Psoas muscle (tissue), 7 donors: ENCODE measurements at regions not wholly inside any gene's neighbourhood (a gene's known extent, or its start where the extent isn't known, plus 50 kb on each side); places are given as distances from the start of the nearest gene placed in this dataset.

Experiments
- ATAC-seq, 4 donors: fragments of 200-7000 bp; cut with Tn5 transposase; one replicate each; pipeline ENCODE4 v1.9.1; 2020; ENCODE audit warnings: moderate library complexity in 3 of 4, mild to moderate bottlenecking in 2 of 4
- DNase-seq, 2 donors: peaks; one replicate each; pipeline ENCODE4 v3.0.0-alpha.2; 2020
- H3K27ac ChIP-seq: fragments of 200-600 bp; one replicate; pipeline ENCODE4 v1.8.0; 2022
- H3K27me3 ChIP-seq, 3 donors: fragments of 200-600 bp in 1 of 3; one replicate each; pipeline versions ENCODE4 v1.6.1 to v1.8.0; 2013 to 2022; ENCODE audit warnings: low read length in 2 of 3, mild to moderate bottlenecking in 2 of 3, moderate library complexity in 1 of 3; ENCODE audit not compliant: insufficient read depth in 3 of 3
- H3K36me3 ChIP-seq, 2 donors: fragments of 200-600 bp in 1 of 2; one replicate each; pipeline versions ENCODE4 v1.6.1 to v1.8.0; 2013 to 2022; ENCODE audit warnings: low read depth in 1 of 2, mild to moderate bottlenecking in 1 of 2, moderate library complexity in 1 of 2; ENCODE audit not compliant: insufficient read depth in 1 of 2
- H3K4me1 ChIP-seq: fragments of 200-600 bp; one replicate; pipeline ENCODE4 v1.8.0; 2022
- H3K4me3 ChIP-seq: fragments of 200-600 bp; one replicate; pipeline ENCODE4 v1.8.0; 2022; ENCODE audit warnings: mild to moderate bottlenecking
- H3K9me3 ChIP-seq: fragments of 200-600 bp; one replicate; pipeline ENCODE4 v1.8.0; 2022
- WGBS, 3 donors: extraction: QIAGEN DNeasy Blood & Tissue Kit; methylation state at CpG; one replicate each; pipeline versions ENCODE4 v1.1.6 to v1.1.7; 2013; 5-methylcytosine and 5-hydroxymethylcytosine counted together
- intact Hi-C, 2 donors: fragments of 100-400 bp; cut with DNase I; formaldehyde crosslinking; loops; one replicate each; pipeline versions ENCODE4 v1.11.0 to v1.14.2; 2022
- TF ChIP-seq, protein P1 (sequence below): fragments of 200-600 bp; IDR thresholded peaks from one replicate; pipeline ENCODE4 v1.8.0; 2022; ENCODE audit warnings: antibody characterized with exemption
- donor health status: healthy with polysubstance abuse.
- donor health status: DM: no; HTN: no; CAD: no; lungs with moderate emphysema.
- donor health status: Bipolar disorder and iron deficiency.
- donor health status: healthy.
- donor health status: DM: yes; HTN: yes; CAD: no.
- donor health status: DM: no; HTN: no; CAD: no.
- donor health status: DM: yes; HTN: yes; CAD: no.

DNA sequence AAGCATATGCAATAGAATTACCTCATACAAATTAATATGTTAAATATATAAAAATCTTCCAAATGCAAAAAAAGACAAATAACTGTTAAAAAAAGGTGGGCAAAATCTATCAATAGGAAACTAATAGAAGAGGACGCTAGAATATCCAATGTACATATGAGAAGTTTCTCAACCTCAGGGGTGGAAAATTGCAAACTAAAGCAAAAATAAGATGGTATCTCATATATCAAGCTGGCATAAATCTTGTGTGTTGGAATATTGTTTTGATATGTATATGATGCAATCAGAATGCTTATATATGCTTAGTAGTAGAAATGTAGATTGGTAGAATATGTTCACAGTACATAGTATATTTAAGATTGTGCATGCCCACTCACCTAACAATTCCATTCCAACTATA, 395.0 kb upstream of the OPRM1 start:
- DNase-seq = no peak
- H3K4me3 ChIP-seq = no peak overlapping the region
- intact Hi-C loops = no loop called here
- no peaks in the 10 kb centered on the region for H3K4me1 ChIP-seq
- TF ChIP-seq, protein P1, sequence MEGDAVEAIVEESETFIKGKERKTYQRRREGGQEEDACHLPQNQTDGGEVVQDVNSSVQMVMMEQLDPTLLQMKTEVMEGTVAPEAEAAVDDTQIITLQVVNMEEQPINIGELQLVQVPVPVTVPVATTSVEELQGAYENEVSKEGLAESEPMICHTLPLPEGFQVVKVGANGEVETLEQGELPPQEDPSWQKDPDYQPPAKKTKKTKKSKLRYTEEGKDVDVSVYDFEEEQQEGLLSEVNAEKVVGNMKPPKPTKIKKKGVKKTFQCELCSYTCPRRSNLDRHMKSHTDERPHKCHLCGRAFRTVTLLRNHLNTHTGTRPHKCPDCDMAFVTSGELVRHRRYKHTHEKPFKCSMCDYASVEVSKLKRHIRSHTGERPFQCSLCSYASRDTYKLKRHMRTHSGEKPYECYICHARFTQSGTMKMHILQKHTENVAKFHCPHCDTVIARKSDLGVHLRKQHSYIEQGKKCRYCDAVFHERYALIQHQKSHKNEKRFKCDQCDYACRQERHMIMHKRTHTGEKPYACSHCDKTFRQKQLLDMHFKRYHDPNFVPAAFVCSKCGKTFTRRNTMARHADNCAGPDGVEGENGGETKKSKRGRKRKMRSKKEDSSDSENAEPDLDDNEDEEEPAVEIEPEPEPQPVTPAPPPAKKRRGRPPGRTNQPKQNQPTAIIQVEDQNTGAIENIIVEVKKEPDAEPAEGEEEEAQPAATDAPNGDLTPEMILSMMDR = no peak
- no peak overlapping the region for H3K27ac ChIP-seq
- H3K9me3 ChIP-seq = no peaks in the 10 kb centered on the region
- H3K36me3 ChIP-seq = no peaks in the 10 kb centered on the region
- no peaks in the 10 kb centered on the region for H3K27me3 ChIP-seq
- WGBS, 3 donors = 85 to 90% (median 89%) methylated on average over 1 of the region's 1 CpG
- ATAC-seq = no peak

DNA sequence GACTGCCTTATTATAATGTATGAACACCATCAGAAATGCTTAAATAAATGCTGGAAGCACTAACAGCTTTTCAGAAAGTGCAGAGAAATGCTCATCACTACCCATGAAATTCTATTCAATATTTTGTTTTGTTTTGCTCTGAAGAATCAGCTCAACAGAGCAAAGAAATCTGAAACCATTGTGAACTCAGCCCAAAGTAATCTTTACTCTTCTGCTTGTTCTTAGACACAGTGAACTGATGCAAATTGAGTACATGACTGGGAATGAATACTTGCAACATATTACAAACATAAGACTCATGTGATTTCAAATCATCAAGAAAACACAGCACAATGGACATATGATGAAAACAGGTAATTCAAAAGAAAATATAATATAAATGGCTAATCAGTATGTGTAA, 404.6 kb upstream of the OPRM1 start:
- TF ChIP-seq, protein P1 = no peak
- intact Hi-C loops = no loop called here
- no peaks in the 10 kb centered on the region for H3K4me1 ChIP-seq
- H3K27me3 ChIP-seq = no peaks in the 10 kb centered on the region
- no peaks in the 10 kb centered on the region for H3K36me3 ChIP-seq
- ATAC-seq = no peak
- no peaks in the 10 kb centered on the region for H3K9me3 ChIP-seq
- H3K27ac ChIP-seq = no peak overlapping the region
- no peak for DNase-seq
- no peak overlapping the region for H3K4me3 ChIP-seq

DNA sequence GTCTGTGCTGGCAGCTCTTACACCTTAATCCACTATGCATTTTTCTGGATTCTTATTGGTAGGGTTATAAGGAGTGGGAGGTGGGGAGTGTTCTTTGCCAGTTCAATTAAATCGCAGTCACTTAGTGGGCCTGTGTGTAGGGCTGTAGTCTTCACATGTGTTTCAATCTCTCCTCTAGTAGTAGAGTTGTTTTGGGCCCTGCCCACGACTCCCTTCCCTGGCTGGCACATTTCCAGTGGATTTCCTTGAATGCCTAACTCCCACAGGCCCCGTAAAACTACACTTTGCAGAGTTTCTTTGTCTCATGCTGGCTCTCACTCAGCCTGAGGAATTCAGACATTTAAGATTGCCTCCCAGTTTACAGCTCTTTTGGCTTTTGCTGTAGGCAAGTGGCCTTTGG, 414.0 kb upstream of the OPRM1 start:
- intact Hi-C loops = no loop called here
- no peak overlapping the region for H3K4me3 ChIP-seq
- no peak for DNase-seq
- no peaks in the 10 kb centered on the region for H3K27me3 ChIP-seq
- H3K27ac ChIP-seq = no peak overlapping the region
- no peaks in the 10 kb centered on the region for H3K9me3 ChIP-seq
- WGBS, 3 donors = 3 to 17% (median 9%) methylated on average over 3 of the region's 3 CpGs
- TF ChIP-seq, protein P1 = no peak
- no peaks in the 10 kb centered on the region for H3K4me1 ChIP-seq
- H3K36me3 ChIP-seq = no peaks in the 10 kb centered on the region
- ATAC-seq = no peak

DNA sequence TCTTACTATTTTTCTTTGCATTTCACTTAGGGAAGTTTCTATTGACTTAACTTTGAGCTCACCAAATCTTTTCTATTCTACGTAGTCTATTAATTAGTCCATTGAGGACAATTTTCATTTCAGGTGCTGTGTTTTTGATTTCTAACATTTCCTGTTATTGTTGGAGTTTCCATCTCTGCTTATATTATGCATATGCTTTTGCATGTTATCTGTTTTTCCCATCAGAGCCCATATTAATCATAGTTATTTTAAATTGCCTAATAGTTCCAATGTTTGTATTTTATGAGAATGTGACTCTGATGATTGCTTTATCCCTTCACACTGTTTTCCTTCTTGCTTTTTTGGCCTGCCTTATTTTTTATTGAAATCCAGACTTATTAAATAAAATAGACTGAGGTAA, 414.5 kb upstream of the OPRM1 start:
- no peaks in the 10 kb centered on the region for H3K9me3 ChIP-seq
- H3K4me1 ChIP-seq = no peaks in the 10 kb centered on the region
- intact Hi-C loops = no loop called here
- no peak overlapping the region for H3K27ac ChIP-seq
- WGBS, 3 donors = 78 to 84% (median 79%) methylated on average over 1 of the region's 1 CpG
- no peaks in the 10 kb centered on the region for H3K36me3 ChIP-seq
- H3K27me3 ChIP-seq = no peaks in the 10 kb centered on the region
- no peak for ATAC-seq
- H3K4me3 ChIP-seq = no peak overlapping the region
- DNase-seq = no peak
- TF ChIP-seq, protein P1 = no peak

DNA sequence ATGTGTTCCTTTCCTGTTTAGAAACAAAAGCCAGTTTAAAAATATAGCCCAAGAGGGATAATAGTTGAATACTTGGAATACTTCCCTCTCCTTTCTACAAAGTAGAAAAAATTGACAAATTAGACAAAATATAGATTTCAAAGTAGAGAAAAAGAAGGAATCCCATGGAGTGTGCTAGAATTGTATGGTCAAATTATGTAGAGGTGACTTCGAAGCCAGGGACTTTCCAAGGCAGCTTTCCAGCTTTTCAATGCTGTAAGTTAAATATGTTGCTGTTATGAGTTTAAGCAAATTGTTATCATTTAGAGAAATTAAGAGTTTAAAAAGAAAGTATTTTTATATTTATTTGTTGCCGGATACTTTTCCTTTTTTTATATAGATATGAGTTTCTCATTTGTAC, 415.5 kb upstream of the OPRM1 start:
- Histone ChIP-seq H3K9me3 (no peaks in the 10 kb centered on the region), H3K27me3 (no peaks in the 10 kb centered on the region), H3K27ac (no peak overlapping the region), H3K36me3 (no peaks in the 10 kb centered on the region), H3K4me1 (no peaks in the 10 kb centered on the region), H3K4me3 (no peak overlapping the region)
- no peak for ATAC-seq
- 53 to 69% (median 68%) methylated on average over 2 of the region's 2 CpGs for WGBS, 3 donors
- no peak for DNase-seq
- intact Hi-C loops = no loop called here
- TF ChIP-seq, protein P1 = no peak
